ENCODE measurements at regions not wholly inside any gene's neighbourhood (a gene's known extent, or its start where the extent isn't known, plus 50 kb on each side); places are given as distances from the start of the nearest gene placed in this dataset.
"Not testable (repeated sequence)": the region's sequence is repeated elsewhere in the genome, so short reads cannot be mapped to it uniquely, and the experiment has no call there.

- DNase-seq (ENCODE audit: low read depth in 3 of 3) = no peak
These were observed 354.8 kb upstream of the TMEM132C start for GRCh38 chr12:127912035-127912665.

- DNase-seq (ENCODE audit: low read depth in 3 of 3) = no peak
These were observed 343.5 kb upstream of the TMEM132C start for GRCh38 chr12:127923501-127923900.

GRCh38 chr12:127925971-127926370, 341.0 kb upstream of the TMEM132C start:
- no peak for DNase-seq (ENCODE audit: low read depth in 3 of 3)

- no peak for DNase-seq (ENCODE audit: low read depth in 3 of 3)
These were observed 338.8 kb upstream of the TMEM132C start for GRCh38 chr12:127928178-127928577.

- no peak for DNase-seq (ENCODE audit: low read depth in 3 of 3)
These were observed 338.1 kb upstream of the TMEM132C start for GRCh38 chr12:127928615-127929571.

- no peak for DNase-seq (ENCODE audit: low read depth in 3 of 3)
These were observed 336.8 kb upstream of the TMEM132C start for GRCh38 chr12:127930122-127930521.

- DNase-seq (ENCODE audit: low read depth in 3 of 3) = no peak
These were observed 332.6 kb upstream of the TMEM132C start for GRCh38 chr12:127934409-127934808.

- DNase-seq (ENCODE audit: low read depth in 3 of 3) = no peak
These were observed 330.5 kb upstream of the TMEM132C start for GRCh38 chr12:127936463-127936862.

- no peak for DNase-seq (ENCODE audit: low read depth in 3 of 3)
These were observed 325.6 kb upstream of the TMEM132C start for GRCh38 chr12:127941332-127941731.

GRCh38 chr12:127942981-127943380, 324.0 kb upstream of the TMEM132C start:
- no peak for DNase-seq (ENCODE audit: low read depth in 3 of 3)

- no peak for DNase-seq (ENCODE audit: low read depth in 3 of 3)
These were observed 323.3 kb upstream of the TMEM132C start for GRCh38 chr12:127943481-127944210.

- no peak for DNase-seq (ENCODE audit: low read depth in 3 of 3)
These were observed 322.6 kb upstream of the TMEM132C start for GRCh38 chr12:127944211-127944899.

- DNase-seq (ENCODE audit: low read depth in 3 of 3) = no peak
These were observed 309.8 kb upstream of the TMEM132C start for GRCh38 chr12:127957001-127957660.

GRCh38 chr12:127962303-127962702, 304.7 kb upstream of the TMEM132C start:
- DNase-seq (ENCODE audit: low read depth in 3 of 3) = no peak

GRCh38 chr12:127963933-127964332, 303.0 kb upstream of the TMEM132C start:
- DNase-seq (ENCODE audit: low read depth in 3 of 3) = no peak

GRCh38 chr12:127964717-127965116, 302.3 kb upstream of the TMEM132C start:
- no peak for DNase-seq (ENCODE audit: low read depth in 3 of 3)

- no peak for DNase-seq (ENCODE audit: low read depth in 3 of 3)
These were observed 300.6 kb upstream of the TMEM132C start for GRCh38 chr12:127966331-127966730.

- DNase-seq (ENCODE audit: low read depth in 3 of 3) = no peak
These were observed 296.5 kb upstream of the TMEM132C start for GRCh38 chr12:127970491-127970890.

- no peak for DNase-seq (ENCODE audit: low read depth in 3 of 3)
These were observed 286.4 kb upstream of the TMEM132C start for GRCh38 chr12:127980585-127980984.

GRCh38 chr12:127981875-127982274, 285.1 kb upstream of the TMEM132C start:
- no peak for DNase-seq (ENCODE audit: low read depth in 3 of 3)

GRCh38 chr12:127983213-127983791, 283.7 kb upstream of the TMEM132C start:
- not testable (repeated sequence) for DNase-seq (ENCODE audit: low read depth in 3 of 3)
